ENCODE measurements at regions not wholly inside any gene's neighbourhood (a gene's known extent, or its start where the extent isn't known, plus 50 kb on each side); places are given as distances from the start of the nearest gene placed in this dataset.

DNA sequence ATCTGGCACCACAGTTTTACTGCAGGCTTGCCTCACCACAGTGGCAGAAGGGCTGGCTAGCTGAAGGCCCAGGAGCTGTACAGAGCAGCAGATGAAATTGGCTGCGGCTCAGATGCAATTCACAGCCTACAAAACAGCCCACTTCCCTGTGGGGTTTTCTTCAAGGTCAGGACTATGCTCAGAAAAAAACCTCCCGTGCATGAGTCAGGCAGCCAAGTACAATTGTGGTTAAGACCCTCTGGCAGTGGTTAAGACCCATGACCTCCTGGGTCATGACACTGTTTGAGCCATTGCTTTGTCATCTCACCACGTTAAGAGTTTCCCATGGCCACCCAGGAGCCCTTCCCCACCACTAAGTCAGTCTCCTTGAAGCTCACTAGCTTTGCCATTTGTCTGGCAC lies 276.3 kb downstream of the HNRNPD start:
- TF ChIP-seq, protein P1, sequence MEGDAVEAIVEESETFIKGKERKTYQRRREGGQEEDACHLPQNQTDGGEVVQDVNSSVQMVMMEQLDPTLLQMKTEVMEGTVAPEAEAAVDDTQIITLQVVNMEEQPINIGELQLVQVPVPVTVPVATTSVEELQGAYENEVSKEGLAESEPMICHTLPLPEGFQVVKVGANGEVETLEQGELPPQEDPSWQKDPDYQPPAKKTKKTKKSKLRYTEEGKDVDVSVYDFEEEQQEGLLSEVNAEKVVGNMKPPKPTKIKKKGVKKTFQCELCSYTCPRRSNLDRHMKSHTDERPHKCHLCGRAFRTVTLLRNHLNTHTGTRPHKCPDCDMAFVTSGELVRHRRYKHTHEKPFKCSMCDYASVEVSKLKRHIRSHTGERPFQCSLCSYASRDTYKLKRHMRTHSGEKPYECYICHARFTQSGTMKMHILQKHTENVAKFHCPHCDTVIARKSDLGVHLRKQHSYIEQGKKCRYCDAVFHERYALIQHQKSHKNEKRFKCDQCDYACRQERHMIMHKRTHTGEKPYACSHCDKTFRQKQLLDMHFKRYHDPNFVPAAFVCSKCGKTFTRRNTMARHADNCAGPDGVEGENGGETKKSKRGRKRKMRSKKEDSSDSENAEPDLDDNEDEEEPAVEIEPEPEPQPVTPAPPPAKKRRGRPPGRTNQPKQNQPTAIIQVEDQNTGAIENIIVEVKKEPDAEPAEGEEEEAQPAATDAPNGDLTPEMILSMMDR (IDR thresholded peaks at IDR 0.05) = no peak
- TF ChIP-seq POLR2A (IDR thresholded peaks at IDR 0.05) = no peak
